NCI-H2107 (cell line): ENCODE measurements at regions not wholly inside any gene's neighbourhood (a gene's known extent, or its start where the extent isn't known, plus 50 kb on each side); places are given as distances from the start of the nearest gene placed in this dataset.

Experiments
- DNase-seq: peaks from one replicate; lab custom pipeline; 2025; lab: John Stamatoyannopoulos, UW

DNA sequence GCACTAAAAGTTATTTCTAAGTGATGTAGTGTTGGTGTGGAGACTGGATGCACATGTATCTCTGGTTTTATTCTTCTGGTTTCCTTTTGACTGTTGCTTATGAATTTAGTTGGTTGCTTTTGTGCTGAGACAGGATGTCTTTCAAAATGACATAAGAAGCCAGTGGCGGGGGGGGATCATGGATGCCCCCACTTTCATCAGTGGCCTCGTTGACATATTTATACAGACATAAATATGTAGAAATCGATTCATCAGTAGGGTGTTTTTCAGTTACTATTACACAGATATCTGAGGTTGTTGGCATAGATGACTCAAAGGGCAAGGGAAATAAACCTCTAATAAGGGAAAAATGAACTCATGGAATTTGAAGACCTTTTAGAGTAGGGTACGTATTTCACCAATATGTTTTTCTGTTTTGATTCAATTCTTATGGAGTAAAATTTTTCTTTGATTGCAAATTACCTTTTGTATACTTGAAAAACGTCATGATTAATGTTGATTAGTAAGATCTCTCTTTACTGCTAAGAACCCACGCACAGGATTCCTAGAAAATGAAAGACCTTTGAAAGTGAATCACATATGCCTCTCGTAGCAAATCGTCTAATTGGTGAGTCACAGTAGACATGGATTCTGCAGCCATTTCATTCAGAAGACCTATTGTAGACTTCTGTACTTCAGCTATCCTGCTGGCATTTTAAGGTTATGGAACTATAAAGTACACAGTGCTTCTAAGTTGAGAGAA lies 97.4 kb upstream of the RBMS3 start:
- no peak for DNase-seq

DNA sequence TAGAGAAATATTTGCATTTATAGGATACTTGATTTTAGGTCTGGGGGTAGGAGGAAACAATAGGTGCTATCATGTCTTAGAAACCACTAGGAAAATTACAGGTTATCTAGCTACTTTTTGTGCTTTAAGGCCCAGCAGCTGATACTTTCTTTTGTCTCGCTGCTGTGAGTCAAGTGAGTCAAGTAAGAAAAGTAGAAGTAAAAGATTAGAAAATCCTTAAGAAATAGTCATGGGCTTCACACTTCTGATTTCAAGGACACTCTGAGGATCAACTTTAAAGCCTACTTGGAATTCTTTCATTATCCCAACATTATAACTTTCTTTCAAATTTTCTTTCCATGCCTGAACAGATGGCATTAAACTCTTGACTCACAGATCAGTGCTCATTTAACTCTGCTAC lies 95.2 kb upstream of the RBMS3 start:
- DNase-seq: no peak

DNA sequence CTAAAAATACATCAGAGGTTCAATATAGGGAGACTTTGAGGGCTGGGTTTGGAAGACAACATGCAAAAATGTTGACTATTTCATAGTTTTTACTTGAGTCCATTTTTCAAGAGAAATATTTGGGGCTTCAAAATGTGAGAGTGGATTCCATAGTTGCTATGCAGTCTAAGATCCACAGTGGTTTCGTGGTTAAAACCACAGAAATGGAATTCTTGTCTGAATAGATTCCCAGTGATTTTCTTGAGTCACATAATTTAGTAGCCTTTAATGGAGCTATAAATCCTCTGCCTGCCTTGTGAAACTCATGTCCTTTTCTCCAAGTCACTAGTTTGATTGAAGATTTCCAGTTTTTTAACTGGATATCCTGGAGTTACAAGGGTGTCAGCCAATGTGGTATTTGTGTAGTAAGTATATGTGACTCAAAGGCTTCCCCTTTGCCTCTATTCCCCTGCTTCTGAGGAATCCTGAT lies 94.7 kb upstream of the RBMS3 start:
- no peak for DNase-seq

DNA sequence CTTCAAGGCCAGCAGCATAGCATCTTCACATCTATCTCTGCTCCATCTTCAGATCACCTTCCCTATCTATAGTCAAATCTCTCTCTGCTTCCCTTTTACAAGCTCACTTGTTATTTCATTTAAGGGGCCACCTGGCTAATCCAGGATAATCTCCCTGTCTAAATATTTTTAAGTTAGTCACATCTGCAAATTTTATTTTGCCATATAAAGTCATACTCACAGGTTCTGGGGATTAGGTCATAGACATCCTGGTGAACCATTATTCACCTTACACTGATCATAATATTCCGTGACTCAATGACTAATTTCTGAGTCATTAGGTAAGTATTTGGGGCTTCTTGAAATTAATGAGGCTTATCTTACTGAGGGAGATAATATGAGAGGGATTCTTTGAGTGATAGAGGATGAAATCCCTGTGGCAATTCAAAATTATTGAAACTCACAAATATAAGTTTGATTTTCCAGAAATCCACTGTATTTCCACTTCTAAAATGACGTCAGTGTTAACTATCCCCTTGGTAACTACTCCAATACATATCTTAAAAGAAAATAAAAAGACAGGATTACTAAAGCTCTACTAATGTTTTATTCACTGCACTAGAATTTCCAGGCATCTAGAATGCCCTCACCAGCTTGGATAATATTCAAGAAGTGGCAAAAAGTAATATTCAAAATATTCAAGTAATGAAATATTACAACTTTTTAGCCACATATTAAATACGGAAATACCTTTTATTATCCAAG lies 93.7 kb upstream of the RBMS3 start:
- DNase-seq: no peak

DNA sequence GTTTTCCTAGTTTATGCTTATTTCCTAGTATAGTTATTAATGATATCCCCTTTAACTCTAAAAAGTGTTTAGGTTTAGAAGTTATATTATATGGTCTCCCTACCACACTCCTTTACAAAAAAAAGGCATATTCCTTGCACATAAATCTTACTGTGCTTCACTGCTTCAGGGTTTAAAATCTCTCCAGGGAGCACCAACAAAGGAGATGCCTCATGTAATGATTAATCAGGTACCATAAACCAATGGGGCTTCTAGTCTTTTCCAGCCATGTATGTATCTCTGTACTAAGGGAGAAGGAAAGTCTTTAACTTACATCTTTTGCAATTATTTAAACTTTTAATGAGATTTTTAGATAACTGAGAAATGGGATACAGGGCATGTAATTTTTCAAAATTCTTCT lies 91.5 kb upstream of the RBMS3 start:
- no peak for DNase-seq

DNA sequence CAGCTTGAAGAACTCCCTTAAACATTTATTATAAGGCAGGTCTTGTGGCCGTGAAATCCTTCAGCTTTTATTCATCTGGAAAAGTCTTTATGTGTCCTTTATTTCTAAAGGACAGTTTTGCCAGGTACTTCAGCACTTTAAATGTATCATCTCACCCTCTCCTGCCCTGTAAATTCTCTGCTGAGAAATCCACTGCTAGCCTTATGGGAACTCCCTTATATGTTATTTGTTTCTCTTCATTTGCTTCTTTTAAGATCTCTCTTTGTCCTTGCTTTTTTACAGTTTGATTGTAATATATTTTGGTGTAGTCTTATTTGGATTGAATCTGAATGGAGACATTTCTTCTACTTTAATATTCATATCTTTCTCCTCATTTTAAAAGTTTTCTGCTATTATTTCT lies 86.7 kb upstream of the RBMS3 start:
- no peak for DNase-seq

DNA sequence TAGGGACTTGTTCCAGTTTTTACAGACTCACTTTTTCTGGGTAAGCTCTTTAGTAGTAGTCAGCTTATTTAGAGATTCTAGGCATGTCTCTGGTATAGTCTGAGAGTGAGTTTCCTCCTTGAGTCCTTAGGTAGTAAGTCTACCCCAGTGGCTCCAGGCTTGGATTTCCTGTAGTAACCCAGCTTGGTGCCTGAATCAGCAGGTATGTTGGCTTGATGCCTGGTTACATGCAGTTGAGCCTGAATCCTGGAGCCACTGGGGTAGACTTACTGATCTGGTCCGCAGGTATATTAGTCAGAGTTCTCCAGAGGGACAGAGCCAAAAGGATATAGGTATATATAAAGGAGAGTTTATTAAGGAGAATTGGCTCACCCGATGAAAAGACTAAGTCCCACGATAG lies 85.8 kb upstream of the RBMS3 start:
- DNase-seq: no peak

DNA sequence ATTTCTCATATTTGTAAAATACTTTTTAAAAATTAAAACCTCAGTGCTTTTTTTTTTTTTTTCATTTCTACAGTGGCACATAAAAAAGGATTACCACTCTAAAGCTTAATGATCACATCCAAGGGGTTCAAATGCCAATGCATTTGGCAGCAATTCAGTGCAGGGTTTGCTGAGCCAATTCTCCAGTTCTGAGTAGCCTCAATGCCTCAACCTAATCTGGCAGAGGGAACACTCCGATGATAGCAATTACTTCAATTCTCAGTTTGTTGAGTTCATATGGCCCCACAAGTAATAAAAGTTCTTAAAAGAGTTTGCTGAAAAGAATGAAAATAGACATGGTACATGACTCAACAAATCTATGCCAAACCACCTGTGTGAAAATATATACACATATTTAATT lies 79.3 kb upstream of the RBMS3 start:
- DNase-seq: no peak

DNA sequence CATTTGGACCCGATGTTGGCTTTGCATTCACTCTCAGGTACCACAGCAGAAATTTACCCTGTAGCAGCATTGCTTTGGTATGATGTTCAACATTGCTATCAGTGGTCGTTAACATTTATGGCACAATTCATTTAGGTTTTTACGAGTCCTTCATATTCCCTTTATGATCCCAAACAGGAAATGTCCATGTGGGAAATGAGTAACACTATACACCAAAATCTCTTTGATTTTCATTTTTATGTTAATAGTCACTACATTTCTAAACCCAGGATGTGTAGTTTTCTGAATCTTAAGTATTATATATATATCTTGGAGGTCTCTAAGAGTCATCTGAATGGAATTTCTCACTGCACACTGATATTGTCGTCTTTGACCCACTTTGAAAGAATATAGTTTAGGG lies 78.5 kb upstream of the RBMS3 start:
- no peak for DNase-seq

DNA sequence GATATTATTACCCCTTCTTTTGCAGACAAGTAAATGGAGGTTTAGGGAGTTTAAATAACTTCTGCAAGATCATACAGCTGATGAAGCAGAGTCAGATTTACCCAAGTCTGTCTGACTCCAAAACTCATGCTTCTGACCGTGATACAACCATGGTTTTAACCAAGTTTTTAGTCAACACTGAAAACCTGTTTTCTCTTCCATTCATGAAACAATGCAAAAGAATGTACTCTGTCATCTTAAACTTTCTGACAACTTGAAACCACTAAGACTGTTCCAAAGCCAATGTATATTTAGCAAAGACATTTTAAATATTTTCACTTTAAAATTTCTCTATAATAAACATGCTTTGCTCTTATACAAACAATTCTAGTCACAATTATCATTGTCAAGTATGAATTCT lies 77.0 kb upstream of the RBMS3 start:
- DNase-seq: no peak

DNA sequence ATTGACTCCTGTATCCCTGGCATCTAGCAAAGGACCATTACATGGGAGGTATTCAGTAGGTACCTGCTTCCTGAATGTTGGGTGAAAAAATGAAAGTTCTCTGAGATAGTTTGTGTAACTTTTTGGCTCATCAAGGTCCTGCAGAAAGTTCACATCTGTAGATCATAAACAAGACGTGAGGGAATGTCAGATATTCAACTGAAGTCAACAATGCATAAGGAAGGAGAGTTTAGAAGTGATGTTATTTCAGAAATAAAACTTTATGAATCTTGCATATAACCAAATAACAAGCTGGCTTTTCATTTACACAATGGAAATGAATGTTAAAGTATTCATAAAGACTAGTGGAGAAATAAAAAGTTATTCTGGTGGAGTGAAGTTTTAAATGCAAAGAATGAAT lies 73.4 kb upstream of the RBMS3 start:
- DNase-seq: no peak

DNA sequence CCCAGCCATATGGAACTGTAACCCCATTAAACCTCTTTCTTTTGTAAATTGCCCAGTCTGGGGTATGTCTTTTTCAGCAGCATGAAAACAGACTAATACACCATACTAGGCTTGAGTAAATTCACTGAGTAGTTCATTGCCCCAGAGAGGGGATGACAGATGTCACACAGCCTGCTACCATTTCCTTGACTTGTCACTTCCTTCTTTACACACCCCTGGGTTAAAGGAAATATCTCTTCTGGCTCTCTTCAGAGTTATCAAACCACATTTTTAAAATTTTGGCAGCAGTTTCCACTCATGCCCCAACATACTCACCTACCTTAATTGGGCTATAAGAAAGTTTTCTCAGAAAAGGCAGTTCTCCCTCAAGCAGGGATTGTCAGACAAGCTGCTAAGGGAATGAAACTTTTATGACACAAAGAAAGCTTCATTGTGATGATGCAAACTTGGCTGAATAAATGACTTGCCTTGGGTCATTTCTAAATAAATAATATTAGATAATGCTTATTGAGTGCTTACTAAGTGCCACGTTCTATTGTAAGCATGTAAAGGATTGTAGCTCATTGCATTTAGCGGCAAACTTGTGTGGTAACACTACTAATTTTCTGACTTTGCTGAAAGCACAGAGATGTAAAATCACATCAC lies 68.0 kb upstream of the RBMS3 start:
- DNase-seq: no peak

DNA sequence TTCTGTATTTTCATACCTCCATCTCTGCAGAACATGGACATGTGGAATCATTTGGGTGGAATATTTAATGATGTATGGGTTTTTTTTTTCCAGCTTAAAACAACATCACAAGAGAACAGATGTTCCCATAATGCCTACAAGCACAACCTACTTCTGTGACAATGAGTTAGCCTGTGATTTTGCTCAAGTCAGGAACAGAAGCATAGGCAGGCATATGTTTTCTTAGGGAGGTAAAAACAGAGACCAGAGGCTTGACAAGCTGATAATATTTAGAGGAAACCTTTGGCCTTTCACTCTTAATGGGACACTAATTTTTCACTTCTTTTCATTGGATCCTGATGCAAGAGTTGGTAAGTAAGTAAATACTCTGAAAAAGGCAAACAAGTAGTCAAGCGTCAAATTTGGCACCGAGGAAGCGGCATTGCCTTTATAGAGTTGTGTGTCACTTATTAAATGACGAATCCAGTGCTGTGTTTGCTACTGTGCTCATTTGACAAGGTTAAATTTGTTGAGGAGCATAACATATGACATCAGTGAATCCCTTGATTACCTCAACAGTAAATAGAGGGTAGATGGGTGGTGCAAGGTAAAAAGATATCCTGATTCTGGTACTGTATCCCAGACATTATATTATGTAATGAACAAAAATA lies 66.7 kb upstream of the RBMS3 start:
- DNase-seq: no peak

DNA sequence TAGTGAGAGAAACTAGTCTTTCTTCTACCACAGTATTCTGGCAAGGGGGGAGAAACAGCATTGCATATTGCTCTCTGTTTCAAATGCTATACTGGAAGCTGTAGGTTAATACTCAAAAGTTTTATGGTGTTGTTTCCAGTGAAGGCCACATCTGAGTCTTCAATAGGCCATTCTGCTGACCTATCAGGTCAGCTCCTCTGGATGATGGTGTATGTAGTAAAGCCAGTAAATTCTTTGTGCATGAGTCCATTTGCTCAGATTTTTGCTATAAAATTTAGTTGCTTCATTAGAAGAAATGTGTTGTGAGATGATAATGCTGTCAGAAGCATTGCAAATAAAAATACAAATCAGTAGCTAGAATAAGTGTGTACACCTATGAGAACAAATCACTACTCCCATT lies 64.9 kb upstream of the RBMS3 start:
- DNase-seq: no peak

DNA sequence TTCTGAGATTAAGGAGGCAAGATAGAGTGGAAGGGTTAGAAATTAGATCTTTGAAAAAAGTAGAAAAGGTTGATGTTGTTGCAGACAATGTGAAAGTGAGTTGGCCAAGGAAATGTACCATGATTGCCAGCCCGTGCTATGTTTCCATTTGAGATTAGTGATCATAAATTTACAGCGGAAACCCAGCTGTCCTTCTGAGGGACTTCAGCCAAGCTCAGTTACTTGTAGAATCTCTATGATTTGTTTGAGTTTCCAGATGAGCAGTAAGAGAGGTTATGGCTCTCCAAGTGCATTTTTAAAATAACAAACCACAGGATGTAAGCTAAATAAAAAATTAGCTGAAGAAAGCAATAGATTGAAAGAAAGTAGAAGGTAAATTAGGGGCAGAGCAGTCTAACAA lies 54.2 kb upstream of the RBMS3 start:
- DNase-seq: no peak

DNA sequence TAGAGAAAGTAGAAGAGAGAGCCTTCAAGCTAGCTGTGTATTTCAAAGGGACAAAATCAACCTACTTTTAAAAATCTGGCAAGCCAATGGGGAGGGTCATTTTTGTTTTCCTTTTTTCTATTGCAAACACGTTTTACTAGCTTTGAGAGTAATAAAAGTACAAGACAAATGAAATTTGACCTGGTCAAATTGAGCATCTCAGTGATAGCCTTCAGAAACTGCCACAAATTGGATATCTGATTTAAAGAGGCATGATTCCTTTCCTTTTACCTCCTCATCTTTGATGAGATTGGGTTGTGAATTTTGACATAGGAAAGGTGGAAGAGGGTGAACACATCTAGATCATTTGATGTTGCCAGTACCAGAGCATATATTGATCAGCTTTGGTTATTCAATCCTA lies 53.6 kb upstream of the RBMS3 start:
- DNase-seq: no peak
